K562 (cell line): ENCODE measurements at regions not wholly inside any gene's neighbourhood (a gene's known extent, or its start where the extent isn't known, plus 50 kb on each side); places are given as distances from the start of the nearest gene placed in this dataset.

Experiments used
- SIN3B ChIP-seq: fragments of 450-650 bp; IDR thresholded peaks from 2 replicates; pipeline ENCODE4 v1.6.1; 2017; ENCODE audit warnings: low read depth, mild to moderate bottlenecking, moderate library complexity
- TGIF2 ChIP-seq: sonication (generic); formaldehyde crosslinking; IDR thresholded peaks from 2 replicates; pipeline ENCODE4 v1.8.1; 2022; ENCODE audit warnings: mild to moderate bottlenecking, missing genetic modification reagents, moderate library complexity
- TSHZ1 ChIP-seq: fragments of 250-450 bp; sonication (Bioruptor Pico); IDR thresholded peaks from 2 replicates; pipeline ENCODE4 v1.4.0; 2020; ENCODE audit warnings: mild to moderate bottlenecking, moderate library complexity
- ZNF146 ChIP-seq: IDR thresholded peaks from one replicate; pipeline ENCODE4 v1.6.1; 2018; ENCODE audit warnings: missing compliant biosample characterization; ENCODE audit not compliant: unreplicated experiment
- ZNF407 ChIP-seq: fragments of 450-650 bp; IDR thresholded peaks from 2 replicates; pipeline ENCODE4 v1.6.1; 2016; ENCODE audit warnings: low read depth
- ZNF696 ChIP-seq: fragments of 250-450 bp; sonication (Bioruptor Pico); conservative IDR thresholded peaks from 2 replicates; pipeline ENCODE4 v1.4.0; 2020; ENCODE audit warnings: mild to moderate bottlenecking, moderate library complexity

- TF ChIP-seq ZNF407 (no peak), SIN3B (no peak), ZNF696 (CRISPR knock-in tag) (no peak), ZNF146 (CRISPR knock-in tag) (no peak), TGIF2 (CRISPR knock-in tag) (no peak), TSHZ1 (CRISPR knock-in tag) (no peak)
Observed at GRCh38 chr5:9712911-9713310, 82.8 kb upstream of the TAS2R1 start (continued).
